WTC11 (cell line): ENCODE measurements at regions not wholly inside any gene's neighbourhood (a gene's known extent, or its start where the extent isn't known, plus 50 kb on each side); places are given as distances from the start of the nearest gene placed in this dataset.

Experiments
- ATF3 ChIP-seq: sonication (generic); formaldehyde crosslinking; conservative IDR thresholded peaks from 2 replicates; pipeline ENCODE4 v1.8.1; 2022; ENCODE audit warnings: mild to moderate bottlenecking, missing genetic modification reagents
- JUN ChIP-seq: sonication (generic); formaldehyde crosslinking; IDR thresholded peaks from 2 replicates; pipeline ENCODE4 v1.8.0; 2023; ENCODE audit warnings: mild to moderate bottlenecking, missing genetic modification reagents
- NFYB ChIP-seq: sonication (generic); formaldehyde crosslinking; conservative IDR thresholded peaks from 2 replicates; pipeline ENCODE4 v1.8.0; 2022; ENCODE audit warnings: low read depth, missing genetic modification reagents
- NR2C2 ChIP-seq: sonication (generic); formaldehyde crosslinking; IDR thresholded peaks from 2 replicates; pipeline ENCODE4 v1.8.0; 2022; ENCODE audit warnings: mild to moderate bottlenecking, missing genetic modification reagents
- RELA ChIP-seq: sonication (generic); formaldehyde crosslinking; IDR thresholded peaks from 2 replicates; pipeline ENCODE4 v1.8.1; 2022; ENCODE audit warnings: missing genetic modification reagents, mild to moderate bottlenecking, borderline replicate concordance
- TF ChIP-seq, protein P1 (sequence below): fragments of 250-450 bp; sonication (Bioruptor Pico); IDR thresholded peaks from 2 replicates; pipeline ENCODE4 v2.1.2; 2022; ENCODE audit warnings: mild to moderate bottlenecking, moderate library complexity
- TF ChIP-seq, protein P2 (sequence below): fragments of 200-600 bp; IDR thresholded peaks from 2 replicates; pipeline ENCODE4 v1.8.0; 2022; ENCODE audit warnings: antibody characterized with exemption
- TF ChIP-seq, protein P3 (sequence below): sonication (generic); formaldehyde crosslinking; IDR thresholded peaks from 2 replicates; pipeline ENCODE4 v1.8.0; 2022; ENCODE audit warnings: mild to moderate bottlenecking, missing genetic modification reagents

GRCh38 chr16:72551649-72552048 lies 379.7 kb upstream of the PMFBP1 start:
- TF ChIP-seq, protein P1, sequence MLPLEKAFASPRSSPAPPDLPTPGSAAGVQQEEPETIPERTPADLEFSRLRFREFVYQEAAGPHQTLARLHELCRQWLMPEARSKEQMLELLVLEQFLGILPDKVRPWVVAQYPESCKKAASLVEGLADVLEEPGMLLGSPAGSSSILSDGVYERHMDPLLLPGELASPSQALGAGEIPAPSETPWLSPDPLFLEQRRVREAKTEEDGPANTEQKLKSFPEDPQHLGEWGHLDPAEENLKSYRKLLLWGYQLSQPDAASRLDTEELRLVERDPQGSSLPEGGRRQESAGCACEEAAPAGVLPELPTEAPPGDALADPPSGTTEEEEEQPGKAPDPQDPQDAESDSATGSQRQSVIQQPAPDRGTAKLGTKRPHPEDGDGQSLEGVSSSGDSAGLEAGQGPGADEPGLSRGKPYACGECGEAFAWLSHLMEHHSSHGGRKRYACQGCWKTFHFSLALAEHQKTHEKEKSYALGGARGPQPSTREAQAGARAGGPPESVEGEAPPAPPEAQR (CRISPR knock-in tag), result no peak
- no peak for TF ChIP-seq RELA
- TF ChIP-seq, protein P2, sequence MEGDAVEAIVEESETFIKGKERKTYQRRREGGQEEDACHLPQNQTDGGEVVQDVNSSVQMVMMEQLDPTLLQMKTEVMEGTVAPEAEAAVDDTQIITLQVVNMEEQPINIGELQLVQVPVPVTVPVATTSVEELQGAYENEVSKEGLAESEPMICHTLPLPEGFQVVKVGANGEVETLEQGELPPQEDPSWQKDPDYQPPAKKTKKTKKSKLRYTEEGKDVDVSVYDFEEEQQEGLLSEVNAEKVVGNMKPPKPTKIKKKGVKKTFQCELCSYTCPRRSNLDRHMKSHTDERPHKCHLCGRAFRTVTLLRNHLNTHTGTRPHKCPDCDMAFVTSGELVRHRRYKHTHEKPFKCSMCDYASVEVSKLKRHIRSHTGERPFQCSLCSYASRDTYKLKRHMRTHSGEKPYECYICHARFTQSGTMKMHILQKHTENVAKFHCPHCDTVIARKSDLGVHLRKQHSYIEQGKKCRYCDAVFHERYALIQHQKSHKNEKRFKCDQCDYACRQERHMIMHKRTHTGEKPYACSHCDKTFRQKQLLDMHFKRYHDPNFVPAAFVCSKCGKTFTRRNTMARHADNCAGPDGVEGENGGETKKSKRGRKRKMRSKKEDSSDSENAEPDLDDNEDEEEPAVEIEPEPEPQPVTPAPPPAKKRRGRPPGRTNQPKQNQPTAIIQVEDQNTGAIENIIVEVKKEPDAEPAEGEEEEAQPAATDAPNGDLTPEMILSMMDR, result no peak
- TF ChIP-seq NFYB (CRISPR knock-in tag), result no peak
- TF ChIP-seq, protein P3, sequence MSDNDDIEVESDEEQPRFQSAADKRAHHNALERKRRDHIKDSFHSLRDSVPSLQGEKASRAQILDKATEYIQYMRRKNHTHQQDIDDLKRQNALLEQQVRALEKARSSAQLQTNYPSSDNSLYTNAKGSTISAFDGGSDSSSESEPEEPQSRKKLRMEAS (CRISPR knock-in tag), result no peak
- TF ChIP-seq ATF3 (CRISPR knock-in tag), result no peak
- no peak for TF ChIP-seq JUN
- TF ChIP-seq NR2C2 (CRISPR knock-in tag), result no peak
